NK-92 treated with Interleukin-12 subunit alpha and Interleukin-12 subunit beta, amount 100 ng/mL, for 24 hours (cell line): ENCODE measurements at regions not wholly inside any gene's neighbourhood (a gene's known extent, or its start where the extent isn't known, plus 50 kb on each side); places are given as distances from the start of the nearest gene placed in this dataset.
A peak's percentile ranks its signal among the peaks of the same experiment; 100 is the strongest.

ENCODE experiments used
- DNase-seq: peaks from one replicate; lab custom pipeline; 2025; lab: John Stamatoyannopoulos, UW

- DNase-seq: no peak
Measured at GRCh38 chr16:87186446-87186845, 130.7 kb downstream of the C16orf95 start.

- no peak for DNase-seq
Measured at GRCh38 chr16:87186876-87187533, 130.2 kb downstream of the C16orf95 start.

GRCh38 chr16:87188104-87188503, 129.1 kb downstream of the C16orf95 start:
- no peak for DNase-seq

- DNase-seq: no peak
Measured at GRCh38 chr16:87189426-87189825, 127.8 kb downstream of the C16orf95 start.

DNA sequence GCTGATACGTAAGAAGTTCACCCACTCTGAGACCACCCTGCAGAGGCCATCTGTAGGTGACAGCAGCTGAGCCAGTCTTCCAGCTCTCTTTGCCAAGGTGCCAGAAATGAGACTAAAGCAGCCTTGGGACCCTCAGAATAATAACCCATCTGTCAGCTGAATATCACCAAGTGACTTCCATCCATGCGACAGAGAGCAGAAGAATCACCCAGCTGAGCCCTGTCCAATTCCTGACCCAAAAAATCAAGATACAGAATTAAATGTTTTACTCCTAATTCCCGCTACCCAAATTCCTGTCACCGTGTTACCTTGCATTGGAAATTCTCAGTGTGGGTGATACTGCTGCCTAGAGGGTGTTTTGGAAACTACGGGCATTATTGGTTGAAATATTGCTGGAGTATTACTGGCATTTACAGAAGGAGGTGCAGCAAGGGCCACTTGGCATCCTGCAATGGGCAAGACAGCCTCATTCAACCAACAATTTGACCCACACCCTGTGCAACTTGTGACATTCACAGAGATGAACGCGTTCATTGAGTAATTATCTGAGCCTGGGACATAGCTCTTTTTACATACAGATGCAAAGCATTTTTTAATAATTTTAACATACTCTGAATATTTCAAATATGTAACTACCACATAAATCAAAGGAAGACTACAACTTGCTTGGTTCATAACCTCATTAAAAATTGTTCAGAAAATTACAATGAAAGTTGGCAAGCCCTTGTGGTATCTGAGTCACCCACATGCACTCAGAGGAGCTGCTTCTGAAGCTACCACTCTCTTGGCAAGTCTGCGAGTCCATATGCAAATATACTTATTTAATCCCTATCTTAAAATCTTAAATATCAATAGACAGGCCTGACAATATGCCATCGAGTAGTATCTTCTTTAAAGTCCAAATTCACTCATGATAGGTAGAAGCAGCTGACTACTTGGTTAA, 126.6 kb downstream of the C16orf95 start:
- no peak for DNase-seq

DNA sequence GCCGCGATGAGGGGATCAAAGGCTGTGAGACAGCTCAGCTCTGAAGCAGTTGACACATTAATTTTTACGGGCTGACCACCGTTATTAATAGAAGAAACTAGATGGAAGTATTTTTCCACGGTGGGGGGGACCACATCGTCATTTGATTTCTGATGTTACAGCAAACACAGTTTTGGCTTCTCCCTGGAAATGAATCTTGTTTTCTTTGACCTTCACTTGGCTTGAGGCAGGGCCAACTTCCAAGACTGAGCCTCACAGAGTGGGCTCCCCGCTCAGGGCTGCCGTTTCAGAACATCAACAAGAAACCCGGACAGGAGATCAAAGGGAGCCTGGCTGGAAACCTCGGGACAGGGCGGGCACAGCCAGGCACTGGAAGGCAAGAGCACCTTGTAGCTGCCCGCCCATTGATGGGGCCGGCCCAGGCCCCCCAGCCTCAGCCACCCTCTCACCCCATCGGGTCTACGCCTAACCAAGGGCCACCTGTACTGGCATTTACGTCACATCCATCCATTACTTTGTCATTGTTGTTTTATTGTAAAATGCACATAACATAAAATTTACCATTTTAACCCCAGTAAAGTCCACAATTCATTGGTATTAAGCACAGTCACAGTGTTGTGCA, 124.6 kb downstream of the C16orf95 start:
- no peak for DNase-seq

DNA sequence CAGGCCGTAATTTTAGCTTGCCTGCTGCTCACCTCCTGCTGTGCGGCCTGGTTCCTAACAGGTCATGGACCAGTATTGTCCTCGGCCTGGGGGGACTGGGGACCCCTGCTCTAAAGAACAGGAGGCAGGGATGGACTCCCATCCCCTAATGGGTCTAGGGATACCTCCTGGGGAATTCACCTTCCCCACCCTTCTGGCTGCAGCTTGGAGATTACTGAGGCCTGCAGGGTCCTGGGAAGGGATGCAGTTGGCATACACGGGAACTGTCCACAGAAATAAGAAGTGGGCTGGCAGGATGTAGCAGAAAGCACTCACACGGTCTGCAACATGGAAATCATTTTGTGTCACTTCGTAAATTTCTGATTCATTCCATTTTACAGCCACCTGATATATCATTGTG, 123.0 kb downstream of the C16orf95 start:
- no peak for DNase-seq

DNA sequence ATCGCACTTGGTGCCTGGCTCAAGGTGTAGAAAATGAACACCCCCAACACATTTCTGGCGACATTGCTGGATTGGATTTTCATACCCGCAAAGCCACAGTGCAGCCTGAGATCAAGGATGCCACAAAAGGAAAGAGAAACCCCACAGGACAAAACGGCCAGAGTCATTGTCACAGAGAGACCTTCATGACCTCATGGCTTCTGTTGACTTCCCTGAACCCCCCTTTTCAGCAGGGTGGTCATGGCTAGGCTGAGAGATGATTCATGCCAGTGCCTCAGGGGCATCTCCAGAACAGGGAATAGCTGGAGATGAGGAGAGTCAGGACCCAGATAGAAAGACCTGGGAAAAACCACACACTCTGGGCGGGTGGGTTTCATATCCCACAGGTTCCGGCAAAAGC, 122.0 kb downstream of the C16orf95 start:
- no peak for DNase-seq

GRCh38 chr16:87196231-87196630, 121.0 kb downstream of the C16orf95 start:
- no peak for DNase-seq

- no peak for DNase-seq
Measured at GRCh38 chr16:87196661-87197060, 120.5 kb downstream of the C16orf95 start.

- no peak for DNase-seq
Measured at GRCh38 chr16:87198328-87198832, 118.8 kb downstream of the C16orf95 start.

DNA sequence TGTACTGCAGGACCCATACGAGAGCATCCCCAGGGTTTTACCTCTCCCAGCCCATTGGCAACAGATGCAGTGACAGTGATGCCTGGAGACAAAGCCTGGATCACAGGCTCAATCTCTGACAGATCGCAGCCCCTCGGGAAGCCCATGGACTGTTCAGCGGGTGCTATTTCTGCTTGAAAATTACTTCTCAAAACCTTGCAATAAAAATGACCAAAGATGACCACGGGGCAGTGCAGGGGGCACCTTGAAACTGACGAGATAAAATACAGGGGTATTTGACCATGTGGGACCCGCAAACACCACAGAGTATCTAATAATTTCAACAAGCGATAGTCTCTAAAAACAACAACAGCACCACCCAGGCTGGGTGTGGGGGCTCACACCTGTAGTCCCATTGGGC, 118.3 kb downstream of the C16orf95 start:
- no peak for DNase-seq

- DNase-seq: no peak
Measured at GRCh38 chr16:87199379-87199778, 117.8 kb downstream of the C16orf95 start.

DNA sequence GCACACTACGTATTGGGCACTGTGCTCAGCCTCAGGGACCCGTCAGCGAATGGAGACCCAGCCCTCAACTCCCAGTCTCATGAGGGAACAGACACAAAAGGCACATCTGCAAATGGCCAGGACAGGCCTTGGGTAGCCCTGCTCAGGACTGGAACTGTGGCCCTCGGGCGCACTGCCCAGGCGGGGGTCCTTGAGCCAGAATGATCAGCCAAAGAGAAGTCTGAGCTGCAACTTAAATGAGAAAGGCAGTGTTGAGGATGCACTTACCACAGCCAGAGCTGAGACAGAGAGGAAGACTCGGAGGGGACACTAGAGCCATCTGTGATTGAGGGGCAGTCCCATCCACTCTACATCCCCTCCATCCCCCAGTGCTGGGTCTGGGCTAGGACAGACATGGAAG, 117.3 kb downstream of the C16orf95 start:
- no peak for DNase-seq

GRCh38 chr16:87200637-87201036, 116.6 kb downstream of the C16orf95 start:
- no peak for DNase-seq

DNA sequence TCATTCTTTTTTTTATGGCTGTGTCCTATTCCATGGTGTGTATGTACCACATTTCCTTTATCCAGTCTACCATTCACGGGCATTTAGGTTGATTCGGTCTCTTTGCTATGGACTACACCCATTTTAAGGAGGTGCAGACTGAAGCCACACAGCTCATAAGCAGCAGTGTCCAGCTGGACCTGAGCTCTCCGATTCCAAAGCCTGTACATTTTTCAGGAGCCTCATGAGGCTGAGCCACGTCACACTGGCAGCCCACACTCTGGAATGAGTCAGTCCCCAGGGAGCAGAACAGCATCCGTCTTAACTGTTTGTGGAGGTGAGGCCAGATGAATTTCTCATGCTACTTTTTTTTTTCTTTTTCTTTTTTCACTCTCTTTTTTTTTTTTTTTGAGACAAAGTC, 116.1 kb downstream of the C16orf95 start:
- DNase-seq: no peak

GRCh38 chr16:87201790-87202189, 115.4 kb downstream of the C16orf95 start:
- DNase-seq: no peak

- no peak for DNase-seq
Measured at GRCh38 chr16:87202346-87202745, 114.8 kb downstream of the C16orf95 start.

GRCh38 chr16:87203060-87203656, 114.0 kb downstream of the C16orf95 start:
- DNase-seq: peak; percentile 14

GRCh38 chr16:87206646-87207451, 110.3 kb downstream of the C16orf95 start:
- no peak for DNase-seq

DNA sequence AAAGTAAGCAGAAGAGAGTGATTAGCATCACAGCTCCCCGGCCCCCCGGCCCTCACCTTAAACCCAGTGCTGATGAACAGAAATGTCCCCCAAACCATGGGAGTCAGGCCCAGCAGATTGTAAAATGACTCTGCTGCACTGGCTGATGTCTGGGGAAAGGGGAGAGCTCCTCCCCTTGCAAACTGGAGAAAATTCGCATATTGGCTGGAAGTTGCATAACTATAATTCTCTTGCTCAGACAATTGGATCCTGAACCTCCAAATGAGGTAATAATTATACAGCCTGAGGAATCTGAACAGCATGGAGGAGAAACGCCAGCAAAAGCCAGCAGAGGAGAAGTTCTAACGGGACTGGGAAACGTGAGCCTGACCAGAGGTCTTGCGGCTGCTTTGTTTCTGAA, 109.7 kb downstream of the C16orf95 start:
- no peak for DNase-seq
